Hepatocyte (in vitro differentiated cells): ENCODE measurements at regions not wholly inside any gene's neighbourhood (a gene's known extent, or its start where the extent isn't known, plus 50 kb on each side); places are given as distances from the start of the nearest gene placed in this dataset.
A peak's percentile ranks its signal among the peaks of the same experiment; 100 is the strongest.

Experiments used
- DNase-seq: peaks from one replicate; pipeline ENCODE4 v3.0.0-alpha.2; 2016; ENCODE audit warnings: low spot score
- H2AFZ ChIP-seq: fragments of 200-600 bp; sonication (generic); 2 replicates; pipeline ENCODE4 v1.6.0; 2016; ENCODE audit warnings: antibody characterized with exemption, mild to moderate bottlenecking
- H3K27ac ChIP-seq: fragments of 200-600 bp; sonication (generic); 2 replicates; pipeline ENCODE4 v1.5.1; 2016; ENCODE audit warnings: mild to moderate bottlenecking
- H3K27me3 ChIP-seq: fragments of 200-600 bp; sonication (generic); 2 replicates; pipeline ENCODE4 v1.6.1; 2016
- H3K36me3 ChIP-seq: fragments of 200-600 bp; sonication (generic); replicated peaks from 2 replicates; pipeline ENCODE4 v1.5.1; 2016; ENCODE audit warnings: low read depth; ENCODE audit not compliant: insufficient read depth
- H3K4me1 ChIP-seq: fragments of 200-600 bp; sonication (generic); 2 replicates; pipeline ENCODE4 v1.5.1; 2016; ENCODE audit warnings: mild to moderate bottlenecking, moderate library complexity; ENCODE audit not compliant: insufficient read depth
- H3K4me2 ChIP-seq: fragments of 200-600 bp; sonication (generic); 2 replicates; pipeline ENCODE4 v1.6.0; 2016
- H3K4me3 ChIP-seq: fragments of 200-600 bp; sonication (generic); 2 replicates; pipeline ENCODE4 v1.5.1; 2016; ENCODE audit warnings: mild to moderate bottlenecking
- H3K79me2 ChIP-seq: fragments of 200-600 bp; sonication (generic); 2 replicates; pipeline ENCODE4 v1.6.0; 2017; ENCODE audit warnings: mild to moderate bottlenecking
- H3K9me2 ChIP-seq: fragments of 200-600 bp; sonication (generic); replicated peaks from 2 replicates; pipeline ENCODE4 v1.6.0; 2017; ENCODE audit warnings: mild to moderate bottlenecking; ENCODE audit not compliant: insufficient read depth
- H3K9me3 ChIP-seq: fragments of 200-600 bp; sonication (generic); 2 replicates; pipeline ENCODE4 v1.5.1; 2016; ENCODE audit warnings: low read depth, mild to moderate bottlenecking
- H4K20me1 ChIP-seq: fragments of 200-600 bp; sonication (generic); 2 replicates; pipeline ENCODE4 v1.6.0; 2016; ENCODE audit warnings: mild to moderate bottlenecking; ENCODE audit not compliant: insufficient read depth, poor library complexity, severe bottlenecking
- EZH2 ChIP-seq: fragments of 200-600 bp; sonication (generic); IDR thresholded peaks from 2 replicates; pipeline ENCODE4 v1.6.1; 2016; ENCODE audit warnings: antibody characterized with exemption, mild to moderate bottlenecking, borderline replicate concordance
- EZH2phosphoT487 ChIP-seq: fragments of 200-600 bp; sonication (generic); IDR thresholded peaks from one replicate; pipeline ENCODE4 v1.6.1; 2018; ENCODE audit warnings: antibody characterized with exemption, mild to moderate bottlenecking, low read depth, moderate library complexity; ENCODE audit not compliant: unreplicated experiment, severe bottlenecking
- WGBS: methylation state at CpG from one replicate; pipeline ENCODE4 v1.1.6; 2016; ENCODE audit warnings: low lambda C conversion rate; ENCODE audit errors: missing lambda C conversion rate; 5-methylcytosine and 5-hydroxymethylcytosine counted together
- TF ChIP-seq, protein P1 (sequence below): fragments of 200-600 bp; sonication (generic); IDR thresholded peaks from 2 replicates; pipeline ENCODE4 v1.5.1; 2016; ENCODE audit warnings: antibody characterized with exemption, mild to moderate bottlenecking; ENCODE audit not compliant: poor library complexity

DNA sequence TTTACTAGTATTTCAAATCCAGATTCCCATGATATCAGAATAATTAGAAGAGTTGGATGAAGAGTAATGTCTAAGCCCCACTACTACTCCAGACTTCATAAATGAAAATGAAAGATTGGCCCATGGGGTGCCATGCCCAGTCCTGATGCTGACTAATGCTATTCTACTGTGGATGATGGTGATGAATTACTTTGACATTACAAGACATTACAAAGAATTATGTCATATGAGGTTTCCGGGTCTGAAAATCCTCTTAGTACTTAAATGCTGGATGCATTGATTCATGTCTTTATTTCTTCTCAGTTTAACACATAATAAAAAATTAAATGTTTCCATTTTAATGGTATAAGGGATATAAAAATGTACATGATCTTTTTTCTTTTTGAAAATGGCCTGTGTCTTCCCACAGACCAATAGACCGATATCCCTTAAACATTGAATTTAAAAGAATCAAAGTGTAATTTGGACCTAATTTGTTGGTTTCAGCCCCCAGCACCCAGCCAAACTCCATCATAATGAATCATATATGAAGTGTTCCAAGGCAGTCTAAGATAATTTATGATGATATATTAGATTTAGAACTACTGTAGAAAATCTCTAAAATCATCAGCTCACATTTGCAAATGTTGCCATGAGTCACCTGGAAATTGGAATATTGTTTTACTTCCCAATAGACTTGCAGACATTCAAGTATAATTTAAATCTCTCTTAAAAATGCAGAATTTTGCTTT lies 223.6 kb upstream of the SGCD start:
- Histone ChIP-seq H3K27ac (no peak overlapping the region), H3K4me1 (no peaks in the 10 kb centered on the region), H3K4me3 (no peak overlapping the region), H3K4me2 (no peak overlapping the region), H3K27me3 (no peaks in the 10 kb centered on the region), H3K79me2 (no peaks in the 10 kb centered on the region), H3K9me3 (no peaks in the 10 kb centered on the region), H3K9me2 (no peaks in the 10 kb centered on the region), H3K36me3 (no peaks in the 10 kb centered on the region), H4K20me1 (no peaks in the 10 kb centered on the region), H2AFZ (no peak overlapping the region)
- DNase-seq = no peak
- 92% methylated on average over 2 of the region's 2 CpGs for WGBS
- TF ChIP-seq EZH2 = no peak
- TF ChIP-seq, protein P1, sequence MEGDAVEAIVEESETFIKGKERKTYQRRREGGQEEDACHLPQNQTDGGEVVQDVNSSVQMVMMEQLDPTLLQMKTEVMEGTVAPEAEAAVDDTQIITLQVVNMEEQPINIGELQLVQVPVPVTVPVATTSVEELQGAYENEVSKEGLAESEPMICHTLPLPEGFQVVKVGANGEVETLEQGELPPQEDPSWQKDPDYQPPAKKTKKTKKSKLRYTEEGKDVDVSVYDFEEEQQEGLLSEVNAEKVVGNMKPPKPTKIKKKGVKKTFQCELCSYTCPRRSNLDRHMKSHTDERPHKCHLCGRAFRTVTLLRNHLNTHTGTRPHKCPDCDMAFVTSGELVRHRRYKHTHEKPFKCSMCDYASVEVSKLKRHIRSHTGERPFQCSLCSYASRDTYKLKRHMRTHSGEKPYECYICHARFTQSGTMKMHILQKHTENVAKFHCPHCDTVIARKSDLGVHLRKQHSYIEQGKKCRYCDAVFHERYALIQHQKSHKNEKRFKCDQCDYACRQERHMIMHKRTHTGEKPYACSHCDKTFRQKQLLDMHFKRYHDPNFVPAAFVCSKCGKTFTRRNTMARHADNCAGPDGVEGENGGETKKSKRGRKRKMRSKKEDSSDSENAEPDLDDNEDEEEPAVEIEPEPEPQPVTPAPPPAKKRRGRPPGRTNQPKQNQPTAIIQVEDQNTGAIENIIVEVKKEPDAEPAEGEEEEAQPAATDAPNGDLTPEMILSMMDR = no peak
- no peak for TF ChIP-seq EZH2phosphoT487

DNA sequence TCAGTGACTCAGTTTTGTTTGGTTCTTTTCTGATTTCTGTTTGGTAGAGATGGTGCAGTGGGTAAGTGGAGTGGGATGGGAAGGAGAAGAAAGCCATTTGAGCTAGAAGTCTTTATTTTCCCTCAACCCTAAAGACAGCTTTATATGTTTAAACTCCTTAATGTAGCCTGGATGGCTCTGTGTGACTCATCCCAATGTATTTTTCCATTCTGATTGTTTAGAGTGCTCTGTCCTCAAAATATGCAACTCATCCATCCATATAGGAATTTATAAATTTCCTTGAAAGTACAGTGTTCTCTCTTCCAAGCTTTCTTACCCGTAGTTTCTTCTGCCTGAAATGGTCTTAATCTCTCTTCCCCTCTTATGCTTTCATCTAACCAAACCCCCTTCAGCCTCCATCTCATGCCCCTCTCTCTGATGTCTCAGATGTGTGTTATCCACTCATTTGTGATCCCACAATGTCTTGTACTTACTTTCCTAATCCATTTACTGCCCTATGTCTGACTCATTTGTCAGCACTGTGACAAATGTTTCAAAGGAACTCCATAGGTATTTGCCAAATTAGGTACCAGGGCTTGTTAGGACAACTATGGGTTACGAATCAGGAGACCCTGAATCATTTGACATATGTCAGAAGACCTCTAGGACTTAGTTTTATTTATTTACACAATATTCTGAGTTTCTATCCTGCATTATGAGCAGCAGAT lies 217.5 kb upstream of the SGCD start:
- Histone ChIP-seq H3K4me3 (no peak overlapping the region), H3K79me2 (no peaks in the 10 kb centered on the region), H3K4me2 (no peak overlapping the region), H3K27me3 (no peaks in the 10 kb centered on the region), H3K36me3 (no peaks in the 10 kb centered on the region), H4K20me1 (no peaks in the 10 kb centered on the region), H3K27ac (peak overlapping the region; percentile 18), H3K4me1 (no peaks in the 10 kb centered on the region), H3K9me3 (no peaks in the 10 kb centered on the region), H3K9me2 (no peaks in the 10 kb centered on the region), H2AFZ (no peak overlapping the region)
- TF ChIP-seq EZH2 (no peak), EZH2phosphoT487 (no peak)
- TF ChIP-seq, protein P1 = no peak
- no peak for DNase-seq
- 70% methylated on average over 2 of the region's 2 CpGs for WGBS

DNA sequence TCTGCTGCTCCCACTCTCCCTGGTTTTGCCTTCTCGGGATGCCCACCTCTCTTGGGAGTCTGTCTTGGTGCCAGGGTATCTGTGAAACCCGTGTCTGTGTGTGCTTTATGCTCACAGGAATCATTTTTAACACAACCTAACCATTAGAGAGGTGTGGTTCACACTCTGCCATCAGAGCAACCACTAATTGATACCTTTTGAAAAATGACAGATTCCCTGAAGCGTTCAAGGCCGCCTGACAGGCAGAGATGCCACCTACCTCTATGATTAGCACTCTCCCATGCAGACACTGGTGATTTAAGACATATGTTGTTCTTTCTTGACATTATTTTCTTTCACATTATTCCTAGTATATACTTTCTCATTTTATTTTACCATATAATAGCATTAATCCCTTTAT lies 207.3 kb upstream of the SGCD start:
- H3K9me2 ChIP-seq = no peaks in the 10 kb centered on the region

More for the DNA sequence above, 207.3 kb upstream of the SGCD start:
- H3K27ac ChIP-seq = no peak overlapping the region
- no peak overlapping the region for H3K4me2 ChIP-seq
- H3K36me3 ChIP-seq = no peaks in the 10 kb centered on the region
- no peaks in the 10 kb centered on the region for H3K79me2 ChIP-seq
- no peak for DNase-seq
- WGBS = 89% methylated on average over 4 of the region's 4 CpGs
- H2AFZ ChIP-seq = no peak overlapping the region
- no peaks in the 10 kb centered on the region for H3K27me3 ChIP-seq
- H3K4me1 ChIP-seq = no peaks in the 10 kb centered on the region
- no peak for TF ChIP-seq EZH2phosphoT487
- TF ChIP-seq, protein P1 = no peak
- TF ChIP-seq EZH2 = no peak
- no peak overlapping the region for H3K4me3 ChIP-seq
- no peaks in the 10 kb centered on the region for H4K20me1 ChIP-seq
- no peaks in the 10 kb centered on the region for H3K9me3 ChIP-seq
